Renal cortical epithelial cell (primary cell): ENCODE measurements at regions not wholly inside any gene's neighbourhood (a gene's known extent, or its start where the extent isn't known, plus 50 kb on each side); places are given as distances from the start of the nearest gene placed in this dataset.
"Not testable (repeated sequence)": the region's sequence is repeated elsewhere in the genome, so short reads cannot be mapped to it uniquely, and the experiment has no call there.

ENCODE experiments used
- DNase-seq: peaks from one replicate; pipeline ENCODE4 v3.0.0-alpha.2; 2011; ENCODE audit warnings: low read depth

DNA sequence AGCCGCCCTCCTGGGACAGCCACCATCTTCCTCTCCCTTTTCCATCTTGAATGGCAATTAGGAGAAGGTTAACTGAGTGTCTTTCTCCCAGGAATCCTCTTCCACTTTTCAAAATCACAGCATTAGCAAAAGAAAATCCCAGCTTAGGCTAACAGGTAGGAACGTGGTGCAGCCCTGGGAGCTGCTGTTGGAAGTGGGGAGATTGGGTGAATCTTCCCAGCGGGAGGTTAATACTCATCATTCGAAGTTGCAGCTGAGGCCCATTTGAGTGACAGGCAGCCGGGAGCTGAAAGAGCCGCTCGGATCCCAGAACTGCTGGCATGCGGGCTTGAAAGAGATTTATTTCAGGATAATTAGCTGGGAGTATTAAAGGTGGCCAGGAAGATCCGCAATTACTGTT, 306.0 kb downstream of the BCL11A start:
- no peak for DNase-seq

DNA sequence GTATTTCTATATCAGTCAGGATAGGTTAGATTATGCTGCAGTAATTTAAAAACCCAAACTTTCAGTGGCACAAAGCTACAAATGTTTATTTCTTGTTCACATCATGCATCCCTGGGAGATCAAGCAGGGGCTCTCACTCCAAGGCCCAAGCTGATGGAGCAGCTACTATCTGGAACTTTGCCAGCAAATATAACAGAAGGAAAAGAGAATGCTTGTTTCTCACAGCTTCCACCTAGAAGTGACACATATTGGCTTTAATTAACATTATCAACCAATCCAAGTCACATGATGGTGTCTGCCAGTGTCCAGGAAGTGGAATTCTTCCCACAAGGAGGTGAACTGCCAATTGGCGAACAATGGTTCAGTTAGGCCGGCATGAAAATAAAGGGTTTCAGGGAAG, 306.9 kb downstream of the BCL11A start:
- DNase-seq = no peak

- DNase-seq = no peak
These were observed 319.0 kb downstream of the BCL11A start for GRCh38 chr2:60234274-60234986.

GRCh38 chr2:60230596-60230995, 322.9 kb downstream of the BCL11A start:
- DNase-seq = no peak

DNA sequence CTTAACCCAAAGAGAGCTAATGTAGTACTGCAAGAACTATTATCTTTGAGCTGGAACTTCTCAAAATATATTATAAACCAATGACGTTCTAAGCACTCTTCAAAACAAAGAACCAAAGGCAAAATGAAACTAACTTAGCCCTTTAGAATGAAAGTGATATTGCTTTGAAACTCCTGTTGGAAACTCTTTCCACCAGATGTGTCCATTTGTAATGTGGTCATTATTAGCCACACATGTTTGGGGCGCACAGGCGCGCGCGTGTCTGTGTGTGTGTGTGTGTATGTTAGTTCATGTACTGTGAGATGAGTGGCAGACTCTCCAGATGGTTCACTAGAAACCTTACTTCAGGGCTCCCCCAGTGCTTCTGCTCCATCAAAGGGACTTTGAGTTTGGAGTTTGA, 323.4 kb downstream of the BCL11A start:
- no peak for DNase-seq

- no peak for DNase-seq
These were observed 326.5 kb downstream of the BCL11A start for GRCh38 chr2:60226943-60227342.

GRCh38 chr2:60226191-60226590, 327.3 kb downstream of the BCL11A start:
- DNase-seq = no peak

- no peak for DNase-seq
These were observed 329.6 kb downstream of the BCL11A start for GRCh38 chr2:60223859-60224258.

GRCh38 chr2:60221098-60221497, 332.4 kb downstream of the BCL11A start:
- DNase-seq = no peak

DNA sequence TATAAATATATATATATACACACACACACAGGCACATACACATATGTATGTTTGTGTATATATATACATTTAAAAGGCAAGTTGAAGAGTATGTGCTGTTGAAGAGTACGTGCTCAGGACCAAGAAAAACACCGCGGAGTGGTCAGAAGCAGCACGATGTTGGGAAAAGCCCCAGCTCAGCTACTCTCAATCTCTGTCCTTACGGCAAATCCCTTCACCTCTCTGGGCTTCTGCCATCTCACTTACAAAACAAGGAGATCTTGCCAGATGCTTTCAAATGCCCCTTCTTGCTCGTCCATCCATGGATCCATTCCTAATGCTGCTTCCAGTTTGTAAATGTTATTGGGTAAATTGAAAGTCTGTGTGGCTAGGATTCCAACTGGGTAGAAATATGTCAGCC, 333.9 kb downstream of the BCL11A start:
- no peak for DNase-seq

DNA sequence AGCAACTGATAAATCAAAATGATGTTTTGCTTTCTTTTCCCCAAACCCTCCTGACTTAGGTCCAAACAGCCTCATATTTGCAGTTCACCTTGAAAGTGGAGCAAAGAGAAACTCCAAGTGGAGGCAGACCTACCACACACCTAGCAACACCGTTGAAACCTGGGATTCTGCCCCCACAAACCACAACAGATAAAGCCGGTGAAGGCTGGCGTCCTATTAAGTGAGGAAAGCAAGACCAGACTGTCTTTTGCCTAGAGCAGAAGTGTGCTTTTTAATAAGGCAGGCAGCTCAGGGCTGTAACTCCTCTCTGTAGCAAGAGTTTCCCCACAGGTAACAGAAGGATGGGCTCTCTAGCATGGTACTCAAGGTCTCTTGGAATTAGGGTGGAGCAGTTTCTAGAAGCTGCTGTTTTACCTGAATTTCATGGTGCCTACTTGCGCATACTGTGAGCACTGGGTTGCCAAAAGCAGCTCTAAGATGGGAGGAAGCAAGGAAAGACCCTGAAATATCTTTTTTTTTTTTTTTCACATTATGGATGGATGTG, 336.9 kb downstream of the BCL11A start:
- DNase-seq = no peak

DNA sequence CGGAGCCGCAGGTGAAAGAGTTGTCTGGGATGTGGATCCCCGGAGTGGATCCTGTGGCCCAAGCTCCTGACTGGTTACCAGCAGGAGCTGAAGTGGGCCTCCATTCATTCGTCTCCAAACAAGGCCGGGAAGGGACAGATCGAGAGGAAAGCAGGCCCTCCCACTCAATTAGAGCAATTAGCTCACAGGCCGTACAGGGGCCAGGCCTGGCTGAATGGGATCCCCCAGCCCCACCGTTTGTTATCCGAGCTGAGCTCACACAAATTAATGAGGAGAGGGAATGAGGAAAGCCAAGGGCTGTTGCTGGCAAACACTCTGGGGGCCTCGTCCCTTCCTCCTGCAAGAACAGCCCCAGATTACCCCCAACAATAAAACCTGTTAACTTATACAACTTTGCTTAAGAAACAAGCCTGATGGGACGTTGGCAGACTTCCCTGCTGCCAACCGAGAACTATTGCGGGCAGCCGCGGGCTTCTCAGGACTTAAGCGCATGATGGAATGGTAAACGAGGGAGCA, 338.0 kb downstream of the BCL11A start:
- DNase-seq = no peak

GRCh38 chr2:60214626-60214875, 338.9 kb downstream of the BCL11A start:
- no peak for DNase-seq

- DNase-seq = no peak
These were observed 339.4 kb downstream of the BCL11A start for GRCh38 chr2:60213865-60214625.

GRCh38 chr2:60212181-60212945, 341.1 kb downstream of the BCL11A start:
- no peak for DNase-seq

GRCh38 chr2:60189006-60189405, 364.4 kb downstream of the BCL11A start:
- not testable (repeated sequence) for DNase-seq

GRCh38 chr2:60175290-60175689, 378.2 kb downstream of the BCL11A start:
- no peak for DNase-seq

GRCh38 chr2:60174146-60174545, 379.3 kb downstream of the BCL11A start:
- no peak for DNase-seq

DNA sequence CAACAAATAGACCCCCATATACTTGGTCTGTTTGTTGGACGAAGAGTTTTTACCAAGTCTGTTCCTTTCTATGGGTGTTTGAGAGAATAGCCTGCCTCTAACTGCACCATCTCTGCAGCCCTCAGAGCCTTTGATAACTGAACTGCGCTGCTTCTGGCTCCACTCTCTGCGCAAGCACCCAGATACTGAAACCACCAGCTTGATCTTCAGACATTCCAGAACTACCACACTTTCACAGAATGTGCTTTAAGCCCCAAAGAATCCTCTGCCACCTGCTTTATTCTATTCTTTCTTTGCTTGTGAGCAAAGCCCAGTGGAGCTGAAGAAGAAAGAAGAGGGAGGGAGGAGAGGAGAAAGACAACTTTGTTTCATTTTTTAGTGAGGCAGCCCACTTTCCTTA, 380.7 kb downstream of the BCL11A start:
- DNase-seq = no peak

DNA sequence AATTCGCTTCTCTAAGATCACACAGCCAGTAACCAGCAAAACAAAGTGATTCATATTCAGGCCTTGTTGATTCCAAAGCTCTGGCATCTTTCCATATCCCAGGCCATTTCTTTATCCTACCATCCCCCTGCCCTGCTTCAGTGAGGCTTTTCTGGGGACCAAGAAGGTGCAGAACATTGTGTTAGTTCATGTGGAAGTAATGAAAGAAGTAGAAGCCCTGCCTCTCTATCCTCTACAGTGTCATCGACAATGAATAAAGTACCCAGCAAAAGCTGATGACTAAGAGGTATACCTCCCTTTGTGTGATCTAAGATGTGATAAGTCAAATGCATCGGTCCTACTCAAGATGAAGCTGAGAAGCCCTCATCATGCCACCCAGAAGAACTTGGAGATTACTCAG, 383.2 kb downstream of the BCL11A start:
- DNase-seq = no peak

- DNase-seq = no peak
These were observed 385.2 kb downstream of the BCL11A start for GRCh38 chr2:60168247-60168646.

- no peak for DNase-seq
These were observed 386.4 kb downstream of the BCL11A start for GRCh38 chr2:60167089-60167488.

DNA sequence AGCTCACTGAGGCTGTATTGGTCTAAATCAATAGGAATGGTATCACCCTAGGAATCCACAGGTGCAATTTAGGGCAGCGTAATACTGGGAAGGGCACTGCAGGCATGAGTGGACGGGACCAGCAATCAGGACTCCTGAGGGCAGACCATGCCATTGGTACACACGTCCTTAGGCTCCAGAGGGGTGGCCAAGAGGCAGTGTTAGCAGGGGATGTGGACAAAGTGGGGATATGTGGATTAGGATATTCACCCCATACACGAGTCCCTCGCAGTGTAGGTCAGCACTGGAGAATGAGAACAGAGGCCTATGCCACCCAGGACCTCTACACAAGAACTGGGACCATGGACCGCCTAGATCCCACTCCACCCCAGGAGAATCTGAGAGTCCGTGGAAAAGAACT, 389.8 kb downstream of the BCL11A start:
- no peak for DNase-seq
